Neural cell (in vitro differentiated cells): ENCODE measurements at regions not wholly inside any gene's neighbourhood (a gene's known extent, or its start where the extent isn't known, plus 50 kb on each side); places are given as distances from the start of the nearest gene placed in this dataset.

Experiments used
- CTCF ChIP-seq: fragments of 450-650 bp; IDR thresholded peaks from 2 replicates; pipeline ENCODE4 v1.5.1; 2014; ENCODE audit warnings: antibody characterized with exemption, mild to moderate bottlenecking, moderate library complexity; ENCODE audit not compliant: poor library complexity, severe bottlenecking
- EP300 ChIP-seq: fragments of 450-650 bp; conservative IDR thresholded peaks from 2 replicates; pipeline ENCODE4 v1.6.1; 2014; ENCODE audit warnings: antibody characterized with exemption, mild to moderate bottlenecking, moderate library complexity; ENCODE audit not compliant: poor library complexity, severe bottlenecking
- EZH2 ChIP-seq: fragments of 200-600, 300-800 bp; shearing (Covaris generic), sonication (generic); IDR thresholded peaks from 2 replicates; pipeline ENCODE4 v1.6.1; 2014; ENCODE audit warnings: antibody characterized with exemption, low read length, borderline replicate concordance, mild to moderate bottlenecking; ENCODE audit not compliant: insufficient read depth, poor library complexity, severe bottlenecking
- MXI1 ChIP-seq: fragments of 450-650 bp; conservative IDR thresholded peaks from 2 replicates; pipeline ENCODE4 v1.6.1; 2014; ENCODE audit warnings: antibody characterized with exemption, mild to moderate bottlenecking; ENCODE audit not compliant: poor library complexity, severe bottlenecking
- POLR2AphosphoS5 ChIP-seq: IDR thresholded peaks from 2 replicates; pipeline ENCODE4 v1.6.1; 2012
- RAD21 ChIP-seq: fragments of 450-650 bp; conservative IDR thresholded peaks from 2 replicates; pipeline ENCODE4 v1.6.1; 2014; ENCODE audit warnings: antibody characterized with exemption, mild to moderate bottlenecking, moderate library complexity
- REST ChIP-seq: IDR thresholded peaks from 2 replicates; pipeline ENCODE4 v1.6.1; 2012; ENCODE audit warnings: borderline replicate concordance
- SMC3 ChIP-seq: fragments of 450-650 bp; conservative IDR thresholded peaks from 2 replicates; pipeline ENCODE4 v1.6.1; 2014; ENCODE audit warnings: antibody characterized with exemption, mild to moderate bottlenecking, moderate library complexity; ENCODE audit not compliant: poor library complexity
- TAF1 ChIP-seq: IDR thresholded peaks from 2 replicates; pipeline ENCODE4 v1.6.1; 2012; ENCODE audit warnings: low read depth

GRCh38 chr6:144664281-144664680 is 379.1 kb downstream of the UTRN start:
- TF ChIP-seq CTCF (no peak), TAF1 (no peak), EZH2 (no peak), POLR2AphosphoS5 (no peak), MXI1 (no peak), RAD21 (no peak), EP300 (no peak), REST (no peak), SMC3 (no peak)
